22Rv1 (cell line): ENCODE measurements at regions not wholly inside any gene's neighbourhood (a gene's known extent, or its start where the extent isn't known, plus 50 kb on each side); places are given as distances from the start of the nearest gene placed in this dataset.

Experiments used
- CTCF ChIP-seq: fragments of 450-650 bp; IDR thresholded peaks from 2 replicates; pipeline ENCODE4 v1.5.1; 2017; ENCODE audit warnings: mild to moderate bottlenecking
- ZFX ChIP-seq: fragments of 450-650 bp; IDR thresholded peaks from 2 replicates; pipeline ENCODE4 v1.6.1; 2017; ENCODE audit warnings: antibody characterized with exemption, borderline replicate concordance

- TF ChIP-seq CTCF (no peak), ZFX (no peak)
These were observed 1033.3 kb downstream of the IGSF11 start for GRCh38 chr3:118001380-118001779.
